ENCODE measurements at regions not wholly inside any gene's neighbourhood (a gene's known extent, or its start where the extent isn't known, plus 50 kb on each side); places are given as distances from the start of the nearest gene placed in this dataset.

DNA sequence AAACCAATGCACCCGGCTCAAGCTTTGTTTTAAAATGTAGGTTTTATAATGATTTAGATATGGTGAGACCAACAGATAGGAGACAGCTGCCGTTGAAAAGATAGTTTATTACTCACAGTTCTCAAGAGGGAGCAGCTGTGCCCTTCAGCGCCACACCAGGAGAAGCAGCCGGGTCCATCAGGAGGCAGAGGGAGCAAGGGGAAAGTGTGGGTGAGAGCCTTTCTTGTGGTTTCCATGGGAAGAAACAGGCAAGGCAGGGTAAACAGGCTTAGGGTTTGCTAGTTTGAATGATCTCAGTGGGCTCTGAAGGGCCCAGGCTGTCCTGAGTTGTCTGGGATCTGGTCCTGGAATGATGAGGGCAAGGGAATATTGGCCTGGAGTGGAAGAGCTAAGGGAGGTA lies 117.7 kb upstream of the PLCB4 start:
- H3K4me2 ChIP-seq (ENCODE audit: low read length) = no peak overlapping the region
- H3K27ac ChIP-seq (ENCODE audit: low read depth, low read length) = no peak overlapping the region
- TF ChIP-seq, protein P1, sequence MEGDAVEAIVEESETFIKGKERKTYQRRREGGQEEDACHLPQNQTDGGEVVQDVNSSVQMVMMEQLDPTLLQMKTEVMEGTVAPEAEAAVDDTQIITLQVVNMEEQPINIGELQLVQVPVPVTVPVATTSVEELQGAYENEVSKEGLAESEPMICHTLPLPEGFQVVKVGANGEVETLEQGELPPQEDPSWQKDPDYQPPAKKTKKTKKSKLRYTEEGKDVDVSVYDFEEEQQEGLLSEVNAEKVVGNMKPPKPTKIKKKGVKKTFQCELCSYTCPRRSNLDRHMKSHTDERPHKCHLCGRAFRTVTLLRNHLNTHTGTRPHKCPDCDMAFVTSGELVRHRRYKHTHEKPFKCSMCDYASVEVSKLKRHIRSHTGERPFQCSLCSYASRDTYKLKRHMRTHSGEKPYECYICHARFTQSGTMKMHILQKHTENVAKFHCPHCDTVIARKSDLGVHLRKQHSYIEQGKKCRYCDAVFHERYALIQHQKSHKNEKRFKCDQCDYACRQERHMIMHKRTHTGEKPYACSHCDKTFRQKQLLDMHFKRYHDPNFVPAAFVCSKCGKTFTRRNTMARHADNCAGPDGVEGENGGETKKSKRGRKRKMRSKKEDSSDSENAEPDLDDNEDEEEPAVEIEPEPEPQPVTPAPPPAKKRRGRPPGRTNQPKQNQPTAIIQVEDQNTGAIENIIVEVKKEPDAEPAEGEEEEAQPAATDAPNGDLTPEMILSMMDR (IDR thresholded peaks at IDR 0.05; ENCODE audit: insufficient read depth, low read depth, low read length) = no peak
- TF ChIP-seq EZH2 (IDR thresholded peaks at IDR 0.05; ENCODE audit: insufficient read depth, low read length) = no peak
- H3K4me3 Mint-ChIP-seq (ENCODE audit: unreplicated experiment) = no peak overlapping the region
- H3K4me1 Mint-ChIP-seq (ENCODE audit: low read depth, unreplicated experiment) = no peaks in the 10 kb centered on the region
- peaks cover 2% of the 10 kb centered on the region for H3K9me3 Mint-ChIP-seq (ENCODE audit: unreplicated experiment)
- DNase-seq (ENCODE audit: low read depth) = no peak
- no peak overlapping the region for H3K4me3 ChIP-seq (ENCODE audit: insufficient read depth, low read depth, low read length)
- no peaks in the 10 kb centered on the region for H3K36me3 ChIP-seq (ENCODE audit: insufficient read depth, low read length)
- no peak overlapping the region for H3K27ac Mint-ChIP-seq (ENCODE audit: unreplicated experiment)
- H3K79me2 ChIP-seq (ENCODE audit: insufficient read depth, low read length) = no peaks in the 10 kb centered on the region
- H2AFZ ChIP-seq (ENCODE audit: low read depth, low read length) = no peak overlapping the region
- no peak overlapping the region for H3K9ac ChIP-seq (ENCODE audit: low read length)
- H3K9me3 ChIP-seq (ENCODE audit: insufficient read depth, low read depth, low read length) = no peaks in the 10 kb centered on the region
- no peak for FAIRE-seq
- H3K27me3 ChIP-seq (ENCODE audit: insufficient read depth, low read length) = peaks cover 2% of the 10 kb centered on the region
- no peaks in the 10 kb centered on the region for H3K36me3 Mint-ChIP-seq (ENCODE audit: low read depth, unreplicated experiment)
- no peaks in the 10 kb centered on the region for H3K4me1 ChIP-seq (ENCODE audit: insufficient read depth, low read length)
- H4K20me1 ChIP-seq (ENCODE audit: insufficient read depth, low read length) = no peaks in the 10 kb centered on the region
- H3K27me3 Mint-ChIP-seq (ENCODE audit: low read depth, unreplicated experiment) = peaks cover 14% of the 10 kb centered on the region

DNA sequence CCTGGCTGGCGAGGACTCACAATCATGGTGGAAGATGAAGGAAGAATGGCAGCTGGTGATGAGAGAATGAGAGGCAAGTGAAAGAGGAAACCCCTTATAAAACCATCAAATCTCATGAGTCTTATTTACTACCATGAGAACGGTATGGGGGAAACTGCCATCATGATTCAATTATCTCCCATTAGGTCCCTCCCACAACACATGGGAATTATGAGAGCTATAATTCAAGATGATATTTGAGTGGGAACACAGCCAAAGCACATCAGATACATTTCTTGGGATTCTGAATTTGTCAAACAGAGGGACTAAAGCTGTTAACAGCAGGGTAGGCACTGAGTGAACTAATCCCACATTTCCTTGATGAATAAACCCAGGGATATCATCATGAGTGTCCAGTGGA lies 116.2 kb upstream of the PLCB4 start:
- H3K9me3 ChIP-seq (ENCODE audit: insufficient read depth, low read depth, low read length) = no peaks in the 10 kb centered on the region
- H3K27me3 Mint-ChIP-seq (ENCODE audit: low read depth, unreplicated experiment) = peaks cover 12% of the 10 kb centered on the region
- H3K79me2 ChIP-seq (ENCODE audit: insufficient read depth, low read length) = no peaks in the 10 kb centered on the region
- no peak overlapping the region for H3K9ac ChIP-seq (ENCODE audit: low read length)
- no peak overlapping the region for H3K27ac ChIP-seq (ENCODE audit: low read depth, low read length)
- peaks cover 2% of the 10 kb centered on the region for H3K9me3 Mint-ChIP-seq (ENCODE audit: unreplicated experiment)
- H3K4me3 ChIP-seq (ENCODE audit: insufficient read depth, low read depth, low read length) = no peak overlapping the region
- H4K20me1 ChIP-seq (ENCODE audit: insufficient read depth, low read length) = no peaks in the 10 kb centered on the region
- H3K36me3 ChIP-seq (ENCODE audit: insufficient read depth, low read length) = no peaks in the 10 kb centered on the region
- H3K4me2 ChIP-seq (ENCODE audit: low read length) = no peak overlapping the region
- peaks cover 2% of the 10 kb centered on the region for H3K27me3 ChIP-seq (ENCODE audit: insufficient read depth, low read length)
- TF ChIP-seq EZH2 (IDR thresholded peaks at IDR 0.05; ENCODE audit: insufficient read depth, low read length) = no peak
- TF ChIP-seq, protein P1 (IDR thresholded peaks at IDR 0.05; ENCODE audit: insufficient read depth, low read depth, low read length) = no peak
- no peak overlapping the region for H3K27ac Mint-ChIP-seq (ENCODE audit: unreplicated experiment)
- H2AFZ ChIP-seq (ENCODE audit: low read depth, low read length) = no peak overlapping the region
- FAIRE-seq = no peak
- no peaks in the 10 kb centered on the region for H3K4me1 Mint-ChIP-seq (ENCODE audit: low read depth, unreplicated experiment)
- H3K36me3 Mint-ChIP-seq (ENCODE audit: low read depth, unreplicated experiment) = no peaks in the 10 kb centered on the region
- no peaks in the 10 kb centered on the region for H3K4me1 ChIP-seq (ENCODE audit: insufficient read depth, low read length)
- DNase-seq (ENCODE audit: low read depth) = no peak
- H3K4me3 Mint-ChIP-seq (ENCODE audit: unreplicated experiment) = no peak overlapping the region

DNA sequence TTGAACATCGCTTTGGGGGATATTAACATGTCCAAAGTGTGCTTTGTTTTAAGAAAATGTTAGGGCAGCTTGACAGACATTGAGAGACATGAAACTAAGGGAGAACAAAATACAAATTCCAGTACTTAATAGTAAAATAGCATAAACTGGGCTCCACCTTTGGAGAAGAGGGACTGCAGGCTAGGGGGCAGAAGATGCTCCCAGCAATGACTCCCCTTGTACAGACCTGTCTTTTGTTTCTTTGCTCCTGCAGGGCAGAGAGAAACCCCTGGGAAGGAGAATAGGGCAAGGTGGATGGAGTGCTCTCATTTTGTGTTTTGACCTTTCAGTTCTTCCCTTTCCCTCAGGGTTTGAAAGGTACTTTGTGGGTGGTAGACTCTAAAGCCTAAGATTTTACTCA lies 115.6 kb upstream of the PLCB4 start:
- TF ChIP-seq EZH2 (IDR thresholded peaks at IDR 0.05; ENCODE audit: insufficient read depth, low read length) = no peak
- TF ChIP-seq, protein P1 (IDR thresholded peaks at IDR 0.05; ENCODE audit: insufficient read depth, low read depth, low read length) = no peak
- no peak overlapping the region for H3K4me3 ChIP-seq (ENCODE audit: insufficient read depth, low read depth, low read length)
- peaks cover 12% of the 10 kb centered on the region for H3K27me3 Mint-ChIP-seq (ENCODE audit: low read depth, unreplicated experiment)
- no peaks in the 10 kb centered on the region for H3K4me1 Mint-ChIP-seq (ENCODE audit: low read depth, unreplicated experiment)
- H3K4me1 ChIP-seq (ENCODE audit: insufficient read depth, low read length) = no peaks in the 10 kb centered on the region
- H3K4me2 ChIP-seq (ENCODE audit: low read length) = no peak overlapping the region
- H3K4me3 Mint-ChIP-seq (ENCODE audit: unreplicated experiment) = no peak overlapping the region
- no peaks in the 10 kb centered on the region for H3K36me3 ChIP-seq (ENCODE audit: insufficient read depth, low read length)
- no peaks in the 10 kb centered on the region for H3K36me3 Mint-ChIP-seq (ENCODE audit: low read depth, unreplicated experiment)
- H3K9me3 ChIP-seq (ENCODE audit: insufficient read depth, low read depth, low read length) = no peaks in the 10 kb centered on the region
- peaks cover 2% of the 10 kb centered on the region for H3K27me3 ChIP-seq (ENCODE audit: insufficient read depth, low read length)
- no peak overlapping the region for H3K9ac ChIP-seq (ENCODE audit: low read length)
- no peak for DNase-seq (ENCODE audit: low read depth)
- H3K79me2 ChIP-seq (ENCODE audit: insufficient read depth, low read length) = no peaks in the 10 kb centered on the region
- no peak overlapping the region for H3K27ac Mint-ChIP-seq (ENCODE audit: unreplicated experiment)
- FAIRE-seq = no peak
- H4K20me1 ChIP-seq (ENCODE audit: insufficient read depth, low read length) = no peaks in the 10 kb centered on the region
- no peak overlapping the region for H3K27ac ChIP-seq (ENCODE audit: low read depth, low read length)
- H2AFZ ChIP-seq (ENCODE audit: low read depth, low read length) = no peak overlapping the region
- peaks cover 2% of the 10 kb centered on the region for H3K9me3 Mint-ChIP-seq (ENCODE audit: unreplicated experiment)

Data from astrocyte (in vitro differentiated cells and primary cell).